NCI-H2227 treated with DMSO at 0.1 percent for 48 hours (cell line): ENCODE measurements at regions not wholly inside any gene's neighbourhood (a gene's known extent, or its start where the extent isn't known, plus 50 kb on each side); places are given as distances from the start of the nearest gene placed in this dataset.
"Not testable (repeated sequence)": the region's sequence is repeated elsewhere in the genome, so short reads cannot be mapped to it uniquely, and the experiment has no call there.

Experiments
- DNase-seq: peaks from one replicate; lab custom pipeline; 2025; lab: John Stamatoyannopoulos, UW

GRCh38 chr6:33892581-33893346, 89.0 kb upstream of the MLN start:
- no peak for DNase-seq

GRCh38 chr6:33888664-33889200, 84.9 kb upstream of the MLN start:
- DNase-seq, result no peak

GRCh38 chr6:33888183-33888582, 84.4 kb upstream of the MLN start:
- no peak for DNase-seq

GRCh38 chr6:33886673-33887144, 82.9 kb upstream of the MLN start:
- no peak for DNase-seq

GRCh38 chr6:33885132-33886057, 81.6 kb upstream of the MLN start:
- DNase-seq, result no peak

- DNase-seq, result not testable (repeated sequence)
Measured at GRCh38 chr6:33883621-33884020, 79.8 kb upstream of the MLN start.

GRCh38 chr6:33882154-33882553, 78.4 kb upstream of the MLN start:
- DNase-seq, result no peak

GRCh38 chr6:33880766-33881165, 77.0 kb upstream of the MLN start:
- no peak for DNase-seq

- no peak for DNase-seq
Measured at GRCh38 chr6:33880104-33880678, 76.4 kb upstream of the MLN start.

- DNase-seq, result no peak
Measured at GRCh38 chr6:33878562-33878961, 74.8 kb upstream of the MLN start.

- DNase-seq, result no peak
Measured at GRCh38 chr6:33877982-33878535, 74.3 kb upstream of the MLN start.

- no peak for DNase-seq
Measured at GRCh38 chr6:33875696-33876095, 71.9 kb upstream of the MLN start.

- no peak for DNase-seq
Measured at GRCh38 chr6:33875141-33875581, 71.4 kb upstream of the MLN start.

GRCh38 chr6:33874136-33874760, 70.4 kb upstream of the MLN start:
- DNase-seq, result no peak

- no peak for DNase-seq
Measured at GRCh38 chr6:33872761-33873160, 69.0 kb upstream of the MLN start.

- no peak for DNase-seq
Measured at GRCh38 chr6:33869826-33870423, 66.1 kb upstream of the MLN start.

- DNase-seq, result no peak
Measured at GRCh38 chr6:33869121-33869520, 65.3 kb upstream of the MLN start.

GRCh38 chr6:33868141-33868540, 64.3 kb upstream of the MLN start:
- no peak for DNase-seq

- DNase-seq, result no peak
Measured at GRCh38 chr6:33865478-33866077, 61.8 kb upstream of the MLN start.

GRCh38 chr6:33863723-33864440, 60.1 kb upstream of the MLN start:
- no peak for DNase-seq
